Islet precursor cell (in vitro differentiated cells): ENCODE measurements at regions not wholly inside any gene's neighbourhood (a gene's known extent, or its start where the extent isn't known, plus 50 kb on each side); places are given as distances from the start of the nearest gene placed in this dataset.

Source experiments
- DNase-seq: peaks from one replicate; pipeline ENCODE4 v3.0.0-alpha.2; 2018

- no peak for DNase-seq
Measured at GRCh38 chr9:108709997-108710396, 145.8 kb downstream of the ACTL7B start.

GRCh38 chr9:108709126-108709525 lies 146.7 kb downstream of the ACTL7B start:
- no peak for DNase-seq

- no peak for DNase-seq
Measured at GRCh38 chr9:108708448-108708847, 147.3 kb downstream of the ACTL7B start.

- DNase-seq = no peak
Measured at GRCh38 chr9:108707120-108707519, 148.7 kb downstream of the ACTL7B start.

GRCh38 chr9:108704156-108704852 lies 151.5 kb downstream of the ACTL7B start:
- no peak for DNase-seq

- no peak for DNase-seq
Measured at GRCh38 chr9:108703429-108703828, 152.4 kb downstream of the ACTL7B start.

- DNase-seq = no peak
Measured at GRCh38 chr9:108702681-108703080, 153.1 kb downstream of the ACTL7B start.

GRCh38 chr9:108698801-108699200 lies 157.0 kb downstream of the ACTL7B start:
- DNase-seq = no peak

GRCh38 chr9:108698231-108698630 lies 157.6 kb downstream of the ACTL7B start:
- DNase-seq = no peak

GRCh38 chr9:108696156-108696555 lies 159.6 kb downstream of the ACTL7B start:
- peak; percentile 23 for DNase-seq

GRCh38 chr9:108694170-108694569 lies 161.6 kb downstream of the ACTL7B start:
- peak; percentile 22 for DNase-seq

GRCh38 chr9:108691614-108692013 lies 164.2 kb downstream of the ACTL7B start:
- DNase-seq = peak; percentile 52

GRCh38 chr9:108688676-108689075 lies 167.1 kb downstream of the ACTL7B start:
- DNase-seq = no peak

- peak; percentile 7 for DNase-seq
Measured at GRCh38 chr9:108688051-108688450, 167.7 kb downstream of the ACTL7B start.

GRCh38 chr9:108687006-108687987 lies 168.5 kb downstream of the ACTL7B start:
- peak; percentile 30 for DNase-seq

GRCh38 chr9:108684288-108685025 lies 171.3 kb downstream of the ACTL7B start:
- DNase-seq = peak; percentile 41

- peak; percentile 29 for DNase-seq
Measured at GRCh38 chr9:108683245-108683644, 172.5 kb downstream of the ACTL7B start.

- peak; percentile 38 for DNase-seq
Measured at GRCh38 chr9:108681851-108682590, 173.8 kb downstream of the ACTL7B start.

- DNase-seq = peak; percentile 29
Measured at GRCh38 chr9:108680946-108681345, 174.8 kb downstream of the ACTL7B start.

GRCh38 chr9:108677776-108678175 lies 178.0 kb downstream of the ACTL7B start:
- DNase-seq = peak; percentile 22

GRCh38 chr9:108676355-108676754 lies 179.4 kb downstream of the ACTL7B start:
- peak; percentile 6 for DNase-seq

GRCh38 chr9:108675708-108676107 lies 180.1 kb downstream of the ACTL7B start:
- DNase-seq = no peak
